MM.1S (cell line): ENCODE measurements at regions not wholly inside any gene's neighbourhood (a gene's known extent, or its start where the extent isn't known, plus 50 kb on each side); places are given as distances from the start of the nearest gene placed in this dataset.

Experiments used
- DNase-seq: peaks from one replicate; pipeline ENCODE4 v3.0.0-alpha.2; 2015
- H2AFZ ChIP-seq: fragments of 300-600 bp; sonication (generic); 2 replicates; pipeline ENCODE4 v1.6.0; 2016; ENCODE audit warnings: antibody characterized with exemption, low read length
- H3F3A ChIP-seq: fragments of 300-600 bp; sonication (generic); 2 replicates; pipeline ENCODE4 v1.6.1; 2016; ENCODE audit warnings: mild to moderate bottlenecking, antibody characterized with exemption, low read length, moderate library complexity, mixed read lengths; ENCODE audit not compliant: insufficient read depth
- H3K27ac ChIP-seq: fragments of 300-600 bp; sonication (generic); 2 replicates; pipeline ENCODE4 v1.5.1; 2016; ENCODE audit warnings: mild to moderate bottlenecking, low read length
- H3K27me3 ChIP-seq: fragments of 300-600 bp; sonication (generic); replicated peaks from 2 replicates; pipeline ENCODE4 v1.6.0; 2016; ENCODE audit warnings: low read length; ENCODE audit not compliant: insufficient read depth
- H3K36me3 ChIP-seq: fragments of 300-600 bp; sonication (generic); replicated peaks from 2 replicates; pipeline ENCODE4 v1.6.1; 2016; ENCODE audit warnings: mild to moderate bottlenecking, low read length, mixed read lengths; ENCODE audit not compliant: insufficient read depth
- H3K4me1 ChIP-seq: fragments of 300-600 bp; sonication (generic); 2 replicates; pipeline ENCODE4 v1.6.1; 2016; ENCODE audit warnings: low read length, mixed read lengths
- H3K4me2 ChIP-seq: fragments of 300-600 bp; sonication (generic); 2 replicates; pipeline ENCODE4 v1.6.0; 2016; ENCODE audit warnings: low read depth, low read length
- H3K4me3 ChIP-seq: fragments of 300-600 bp; sonication (generic); 2 replicates; pipeline ENCODE4 v1.5.1; 2016; ENCODE audit warnings: low read length, mixed read lengths
- H3K79me2 ChIP-seq: fragments of 300-600 bp; sonication (generic); 2 replicates; pipeline ENCODE4 v1.6.1; 2016; ENCODE audit warnings: mixed run types, low read length, mixed read lengths
- H3K9ac ChIP-seq: fragments of 300-600 bp; sonication (generic); 2 replicates; pipeline ENCODE4 v1.6.1; 2016; ENCODE audit warnings: low read length, mixed read lengths
- H3K9me2 ChIP-seq: fragments of 300-600 bp; sonication (generic); replicated peaks from 2 replicates; pipeline ENCODE4 v1.6.1; 2016; ENCODE audit warnings: mild to moderate bottlenecking, low read length, mixed read lengths; ENCODE audit not compliant: insufficient read depth
- H3K9me3 ChIP-seq: fragments of 300-600 bp; sonication (generic); replicated peaks from 2 replicates; pipeline ENCODE4 v1.6.1; 2016; ENCODE audit warnings: mild to moderate bottlenecking, low read length, mixed read lengths; ENCODE audit not compliant: insufficient read depth
- H4K20me1 ChIP-seq: fragments of 300-600 bp; sonication (generic); 2 replicates; pipeline ENCODE4 v1.6.1; 2016; ENCODE audit warnings: mild to moderate bottlenecking, low read length, moderate library complexity, mixed read lengths; ENCODE audit not compliant: insufficient read depth
- EZH2 ChIP-seq: fragments of 300-600 bp; sonication (generic); optimal IDR thresholded peaks from 2 replicates; pipeline ENCODE3; 2017; ENCODE audit warnings: low read depth, mild to moderate bottlenecking, antibody characterized with exemption, low read length, mixed read lengths
- EZH2phosphoT487 ChIP-seq: fragments of 300-600 bp; sonication (generic); IDR thresholded peaks from 2 replicates; pipeline ENCODE4 v1.6.1; 2018; ENCODE audit warnings: antibody characterized with exemption, low read length
- TF ChIP-seq, protein P1 (sequence below): fragments of 300-600 bp; sonication (generic); IDR thresholded peaks from 2 replicates; pipeline ENCODE4 v1.5.1; 2016; ENCODE audit warnings: antibody characterized with exemption, low read length, mixed read lengths

DNA sequence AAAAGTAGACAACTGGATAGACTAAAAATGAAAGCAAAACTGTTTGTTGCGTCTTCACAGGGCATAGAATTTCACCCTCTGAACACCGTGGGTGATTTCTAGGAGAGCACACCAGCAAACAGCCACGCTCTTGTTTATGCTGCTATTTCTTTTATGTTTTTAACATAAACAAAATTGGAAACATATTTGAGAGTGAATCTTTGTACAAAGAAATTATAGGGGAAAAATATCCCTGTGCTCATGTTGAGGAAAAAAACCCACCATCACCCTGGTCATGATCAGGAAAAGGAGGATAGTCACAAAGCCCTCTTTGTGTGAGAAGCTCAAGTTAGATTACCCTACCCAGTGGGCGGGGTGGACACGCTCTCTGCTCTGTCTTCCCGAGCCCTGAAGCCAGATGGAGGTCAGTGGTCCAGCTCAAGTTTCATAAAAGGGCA is 313.3 kb downstream of the SATB1 start:
- TF ChIP-seq EZH2phosphoT487 (no peak), EZH2 (no peak)
- TF ChIP-seq, protein P1, sequence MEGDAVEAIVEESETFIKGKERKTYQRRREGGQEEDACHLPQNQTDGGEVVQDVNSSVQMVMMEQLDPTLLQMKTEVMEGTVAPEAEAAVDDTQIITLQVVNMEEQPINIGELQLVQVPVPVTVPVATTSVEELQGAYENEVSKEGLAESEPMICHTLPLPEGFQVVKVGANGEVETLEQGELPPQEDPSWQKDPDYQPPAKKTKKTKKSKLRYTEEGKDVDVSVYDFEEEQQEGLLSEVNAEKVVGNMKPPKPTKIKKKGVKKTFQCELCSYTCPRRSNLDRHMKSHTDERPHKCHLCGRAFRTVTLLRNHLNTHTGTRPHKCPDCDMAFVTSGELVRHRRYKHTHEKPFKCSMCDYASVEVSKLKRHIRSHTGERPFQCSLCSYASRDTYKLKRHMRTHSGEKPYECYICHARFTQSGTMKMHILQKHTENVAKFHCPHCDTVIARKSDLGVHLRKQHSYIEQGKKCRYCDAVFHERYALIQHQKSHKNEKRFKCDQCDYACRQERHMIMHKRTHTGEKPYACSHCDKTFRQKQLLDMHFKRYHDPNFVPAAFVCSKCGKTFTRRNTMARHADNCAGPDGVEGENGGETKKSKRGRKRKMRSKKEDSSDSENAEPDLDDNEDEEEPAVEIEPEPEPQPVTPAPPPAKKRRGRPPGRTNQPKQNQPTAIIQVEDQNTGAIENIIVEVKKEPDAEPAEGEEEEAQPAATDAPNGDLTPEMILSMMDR = no peak
- Histone ChIP-seq H4K20me1 (no peaks in the 10 kb centered on the region), H3K4me2 (peak overlapping the region; percentile 80), H2AFZ (peak overlapping the region; percentile 81), H3K9me3 (no peaks in the 10 kb centered on the region), H3K36me3 (no peaks in the 10 kb centered on the region), H3K27ac (peak overlapping the region; percentile 57; the same call in 1 of the 2 replicates), H3K9ac (peak overlapping the region; percentile 46; the same call in 1 of the 2 replicates), H3K4me1 (no peaks in the 10 kb centered on the region), H3K4me3 (peak overlapping the region; percentile 56), H3K27me3 (no peaks in the 10 kb centered on the region), H3K79me2 (no peaks in the 10 kb centered on the region), H3F3A (no peaks in the 10 kb centered on the region), H3K9me2 (no peaks in the 10 kb centered on the region)
- peak; percentile 76 for DNase-seq

DNA sequence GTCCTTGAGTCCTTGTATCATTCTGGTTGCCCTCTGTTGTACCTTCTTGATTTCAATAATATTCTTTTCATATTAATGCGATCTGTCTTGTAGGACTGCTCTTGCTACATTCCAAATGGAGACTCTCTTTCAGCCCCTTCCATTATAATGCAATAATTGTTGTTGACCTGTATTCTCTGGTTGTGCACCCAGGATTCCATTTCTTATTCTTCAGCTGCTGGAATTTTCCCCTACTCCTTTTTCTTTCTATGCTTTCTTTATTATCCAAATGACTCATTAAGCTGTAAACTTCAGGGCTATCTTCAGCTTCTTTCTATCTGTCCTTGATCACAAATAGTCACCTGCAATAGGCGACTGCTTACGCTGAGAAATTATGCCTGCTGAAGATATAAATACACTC is 321.5 kb downstream of the SATB1 start:
- H3K27me3 ChIP-seq = no peaks in the 10 kb centered on the region
- no peaks in the 10 kb centered on the region for H3K36me3 ChIP-seq
- H3K4me1 ChIP-seq = no peaks in the 10 kb centered on the region
- no peaks in the 10 kb centered on the region for H3F3A ChIP-seq
- no peak overlapping the region for H3K27ac ChIP-seq
- no peak for TF ChIP-seq EZH2phosphoT487
- TF ChIP-seq, protein P1 = no peak
- TF ChIP-seq EZH2 = no peak
- no peaks in the 10 kb centered on the region for H3K9me2 ChIP-seq
- no peak overlapping the region for H2AFZ ChIP-seq
- H4K20me1 ChIP-seq = no peaks in the 10 kb centered on the region
- H3K4me2 ChIP-seq = no peak overlapping the region
- H3K79me2 ChIP-seq = no peaks in the 10 kb centered on the region
- no peak overlapping the region for H3K9ac ChIP-seq
- no peak for DNase-seq
- no peaks in the 10 kb centered on the region for H3K9me3 ChIP-seq
- no peak overlapping the region for H3K4me3 ChIP-seq

DNA sequence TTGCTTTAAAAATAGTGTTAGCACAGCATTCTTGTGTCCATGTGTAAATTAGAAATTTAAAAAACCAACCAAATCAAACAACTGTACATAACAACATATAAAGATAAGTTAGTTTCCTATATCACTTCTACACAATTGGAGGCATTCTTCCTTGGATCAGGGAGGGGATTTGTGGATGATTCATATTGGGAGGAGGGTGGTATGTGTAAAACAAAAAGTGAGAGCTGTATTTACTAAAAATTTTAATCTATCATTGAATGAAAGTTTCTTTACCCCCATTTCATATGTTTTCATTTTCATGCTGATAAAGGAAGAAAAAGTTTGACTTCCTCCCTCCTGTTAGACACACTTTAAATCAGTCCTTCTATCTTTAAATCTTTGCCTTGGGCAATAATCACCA is 325.0 kb downstream of the SATB1 start:
- Histone ChIP-seq H3K4me3 (no peak overlapping the region), H3F3A (no peaks in the 10 kb centered on the region), H3K9ac (no peak overlapping the region), H2AFZ (no peak overlapping the region), H3K9me2 (no peaks in the 10 kb centered on the region), H3K27me3 (no peaks in the 10 kb centered on the region), H4K20me1 (no peaks in the 10 kb centered on the region), H3K36me3 (no peaks in the 10 kb centered on the region), H3K9me3 (no peaks in the 10 kb centered on the region), H3K79me2 (no peaks in the 10 kb centered on the region), H3K27ac (no peak overlapping the region), H3K4me2 (no peak overlapping the region), H3K4me1 (peaks cover 6% of the 10 kb centered on the region; the same call in 1 of the 2 replicates)
- TF ChIP-seq, protein P1 = no peak
- TF ChIP-seq EZH2 (no peak), EZH2phosphoT487 (no peak)
- no peak for DNase-seq
